GM18511 (cell line): ENCODE measurements at regions not wholly inside any gene's neighbourhood (a gene's known extent, or its start where the extent isn't known, plus 50 kb on each side); places are given as distances from the start of the nearest gene placed in this dataset.
A peak's percentile ranks its signal among the peaks of the same experiment; 100 is the strongest.
"Not testable (repeated sequence)": the region's sequence is repeated elsewhere in the genome, so short reads cannot be mapped to it uniquely, and the experiment has no call there.

Experiments used
- ATAC-seq: cut with Tn5 transposase; IDR thresholded peaks from one replicate; pipeline ENCODE4 v1.9.1; 2021; ENCODE audit warnings: mild to moderate bottlenecking, moderate library complexity; ENCODE audit not compliant: unreplicated experiment

DNA sequence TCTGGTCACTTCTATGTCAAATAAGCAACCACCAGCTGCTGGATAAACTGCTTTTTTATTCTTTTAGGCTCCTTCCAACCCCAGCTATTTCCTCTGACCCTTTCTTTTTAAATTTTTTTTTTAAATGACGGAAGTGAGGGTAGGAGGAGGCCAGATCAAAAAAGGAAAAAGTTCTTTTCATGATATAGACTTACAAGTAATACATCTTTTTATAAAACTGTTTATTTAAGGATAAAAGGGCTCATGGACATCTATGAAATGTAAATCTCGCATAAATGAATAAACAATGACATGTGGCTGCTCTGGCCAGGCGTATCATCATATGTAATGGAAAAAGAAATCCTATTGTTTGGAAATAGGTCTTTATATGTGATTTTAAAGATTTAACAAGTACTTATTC is 169.0 kb upstream of the ATP2B1 start:
- ATAC-seq: no peak

DNA sequence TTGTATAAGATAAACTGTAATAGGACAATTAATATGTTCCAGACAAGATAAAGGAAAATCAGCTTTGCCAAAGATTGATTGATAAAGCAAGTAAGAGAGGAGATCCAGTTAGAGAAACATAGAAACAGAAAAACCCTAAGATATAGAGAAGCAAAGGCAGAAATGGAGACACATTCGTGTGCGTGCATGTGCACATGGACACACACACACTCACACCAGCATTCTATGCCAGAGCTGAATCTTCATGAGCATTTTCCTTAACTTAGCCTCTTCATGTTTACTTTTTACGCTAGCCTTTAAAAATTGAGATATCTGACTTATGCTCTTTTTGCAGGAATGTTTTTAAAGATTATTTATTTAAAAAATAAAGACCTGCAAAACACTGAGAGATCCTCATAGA is 168.5 kb upstream of the ATP2B1 start:
- ATAC-seq: no peak

DNA sequence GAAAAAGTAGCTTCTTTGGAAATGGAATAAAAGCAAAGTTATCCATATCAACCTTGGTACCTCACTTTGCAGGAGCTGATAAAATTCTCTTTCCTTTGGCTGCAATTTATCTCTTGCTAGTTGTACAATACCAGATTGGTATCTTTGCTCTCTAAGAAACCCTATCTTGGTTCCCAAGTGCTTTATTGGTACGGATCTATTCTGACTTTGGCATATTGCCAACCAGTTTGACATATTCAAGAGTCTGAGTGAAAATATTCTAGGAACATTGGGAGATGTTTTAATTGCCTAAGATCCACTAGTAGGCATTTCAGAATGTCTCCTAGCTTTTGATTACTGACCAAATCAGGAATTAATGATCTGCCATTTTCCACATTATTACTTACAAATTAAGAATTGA is 167.2 kb upstream of the ATP2B1 start:
- no peak for ATAC-seq

DNA sequence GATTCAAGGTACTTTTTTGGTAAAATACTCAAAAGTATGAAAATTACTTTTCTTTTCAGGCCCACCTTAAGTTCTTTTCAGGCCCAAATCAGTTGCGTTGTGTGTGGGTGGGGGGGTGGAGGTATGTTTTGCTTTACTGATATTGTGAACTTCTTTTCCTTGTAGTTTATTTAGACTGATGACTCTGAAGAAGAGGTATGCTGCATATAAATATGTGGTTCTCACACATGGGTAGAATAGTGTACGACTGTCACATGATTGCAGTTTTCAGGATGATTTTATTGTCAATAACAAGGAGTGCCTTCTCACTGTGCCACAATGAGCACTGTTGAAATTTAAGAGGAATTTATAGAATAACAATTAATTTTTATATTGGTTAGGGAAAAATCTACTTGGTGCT is 166.6 kb upstream of the ATP2B1 start:
- no peak for ATAC-seq

DNA sequence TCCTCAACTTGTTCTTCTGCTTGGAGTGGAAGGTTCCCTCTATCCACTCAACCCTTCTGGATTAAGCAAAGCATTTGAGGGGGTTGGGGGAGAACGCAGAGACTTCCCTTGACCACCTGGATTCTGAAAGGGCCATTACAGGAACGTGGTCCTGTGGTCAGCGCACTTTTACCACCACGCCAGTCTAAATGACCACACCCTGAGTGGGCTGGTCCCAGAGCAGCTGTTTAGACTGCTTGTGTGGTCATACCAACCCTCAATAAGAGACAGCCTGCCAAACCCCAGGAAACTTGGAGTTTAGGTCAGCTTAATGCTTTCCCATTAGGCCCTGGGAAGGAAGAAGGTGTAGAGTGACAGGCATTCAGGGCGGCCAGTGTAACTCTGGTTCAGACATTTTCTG is 165.5 kb upstream of the ATP2B1 start:
- no peak for ATAC-seq

DNA sequence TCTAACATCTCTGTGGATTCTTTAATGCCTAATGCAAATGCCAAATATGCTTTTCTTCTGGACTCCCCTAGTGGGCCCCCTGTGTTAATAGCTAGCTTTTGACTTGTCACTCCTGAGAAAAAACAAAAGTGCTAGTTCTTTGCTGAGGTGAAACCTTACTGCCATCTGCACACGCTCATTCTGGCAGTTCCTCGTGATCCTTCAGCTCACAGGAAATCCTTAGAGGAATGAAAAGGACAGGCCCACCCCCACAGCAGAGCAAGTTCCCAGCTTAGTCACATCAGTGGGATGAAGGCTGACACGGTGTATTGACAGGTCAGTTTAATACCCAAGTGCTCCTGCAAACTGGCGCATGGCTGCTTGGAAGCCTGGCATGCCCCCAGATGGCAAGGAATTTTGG is 165.1 kb upstream of the ATP2B1 start:
- no peak for ATAC-seq

DNA sequence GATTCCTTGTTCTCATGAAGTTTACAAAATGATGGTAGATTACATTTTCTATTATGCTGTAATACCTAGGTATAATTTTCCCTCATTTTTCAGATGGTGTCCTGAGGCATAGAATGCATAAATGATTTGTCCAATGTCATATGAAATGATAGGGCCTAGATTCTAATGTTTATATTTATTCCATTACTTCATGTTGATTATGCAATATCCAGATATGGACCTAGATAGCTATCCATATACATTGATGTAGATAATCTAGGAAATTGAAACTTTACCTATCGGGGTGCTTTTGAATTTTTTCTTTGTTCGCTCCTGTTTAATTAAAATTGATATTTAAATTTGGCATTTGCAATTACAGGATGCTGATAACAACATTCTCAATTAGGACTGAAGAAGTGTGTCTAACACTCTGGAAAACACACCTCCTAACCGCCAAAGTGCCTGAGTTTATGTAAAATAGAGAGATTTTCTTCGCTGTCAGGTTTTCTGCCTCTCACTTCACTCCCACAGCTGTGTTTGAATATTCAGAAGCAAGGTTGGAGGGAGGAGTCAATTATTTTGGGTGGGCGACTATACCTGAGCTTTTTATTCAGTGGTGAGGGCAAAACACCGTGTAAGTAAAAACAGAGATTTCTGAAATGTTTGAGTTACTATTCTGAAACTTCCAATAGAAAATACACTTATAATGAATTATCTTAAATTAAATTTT is 164.4 kb upstream of the ATP2B1 start:
- no peak for ATAC-seq

DNA sequence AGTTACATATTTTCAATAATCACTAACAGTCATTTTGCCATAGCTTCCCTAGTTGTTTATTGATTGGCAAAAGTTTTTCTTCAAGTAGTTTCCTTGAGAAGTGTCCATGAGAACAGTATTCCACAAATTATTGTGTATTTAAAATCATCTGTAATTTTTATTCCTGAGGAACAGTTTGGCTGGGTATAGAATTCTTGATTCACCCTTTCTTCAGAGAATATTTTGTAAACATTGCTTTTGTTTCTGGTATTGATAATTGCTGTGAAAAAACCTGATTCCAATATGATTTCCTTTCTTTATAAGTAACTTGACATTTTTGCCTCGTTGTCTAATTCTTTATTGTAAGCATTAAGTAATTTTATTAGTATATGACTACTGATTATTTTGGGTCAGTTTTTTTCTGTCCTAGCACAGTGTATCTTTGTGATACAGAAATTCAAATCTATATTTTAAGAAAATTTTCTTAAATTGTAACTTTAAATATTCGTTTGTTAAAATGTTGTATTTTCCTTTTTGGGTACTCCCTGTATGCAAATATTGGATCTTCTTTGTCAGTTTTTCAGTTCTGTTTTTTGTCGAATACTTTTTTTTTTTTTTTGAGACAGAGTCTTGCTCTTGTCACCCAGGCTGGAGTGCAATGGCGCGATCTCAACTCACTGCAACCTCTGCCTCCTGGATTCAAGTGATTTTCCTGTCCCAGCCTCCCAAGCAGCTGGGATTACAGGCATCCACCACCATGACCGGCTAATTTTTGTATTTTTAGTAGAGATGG is 162.0 kb upstream of the ATP2B1 start:
- ATAC-seq: no peak

DNA sequence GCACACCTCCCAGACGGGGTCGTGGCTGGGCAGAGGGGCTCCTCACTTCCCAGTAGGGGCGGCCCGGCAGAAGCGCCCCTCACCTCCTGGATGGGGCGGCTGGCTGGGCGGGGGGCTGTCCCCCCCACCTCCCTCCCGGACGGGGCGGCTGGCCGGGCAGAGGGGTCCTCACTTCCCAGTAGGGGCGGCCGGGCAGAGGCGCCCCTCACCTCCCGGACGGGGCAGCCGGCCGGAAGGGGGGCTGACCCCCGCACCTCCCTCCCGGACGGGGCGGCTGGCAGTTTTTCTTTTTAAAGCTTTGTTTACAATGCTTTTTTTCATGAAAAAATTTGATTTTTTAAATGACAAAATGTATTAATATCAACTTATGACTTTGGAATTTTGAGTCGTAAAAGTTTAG is 159.0 kb upstream of the ATP2B1 start:
- not testable (repeated sequence) for ATAC-seq

DNA sequence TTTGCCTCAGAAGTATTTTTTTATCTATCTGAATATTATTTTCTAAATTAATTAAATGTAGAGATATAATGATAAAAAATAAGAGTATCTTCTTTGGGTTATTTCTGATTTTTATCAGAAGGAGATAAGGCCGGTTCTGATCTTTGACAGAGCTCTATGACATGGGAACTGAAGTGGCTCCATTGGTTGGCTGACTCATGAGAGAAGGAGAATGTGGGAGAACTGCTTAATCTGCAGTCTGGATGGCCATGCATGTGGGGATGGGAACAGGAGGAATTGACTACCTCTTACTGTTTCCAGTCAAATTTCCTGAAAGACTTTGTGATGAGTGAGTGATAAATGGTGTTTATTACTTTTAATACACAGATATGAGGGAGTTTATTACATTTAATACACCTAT is 155.8 kb upstream of the ATP2B1 start:
- ATAC-seq: no peak

DNA sequence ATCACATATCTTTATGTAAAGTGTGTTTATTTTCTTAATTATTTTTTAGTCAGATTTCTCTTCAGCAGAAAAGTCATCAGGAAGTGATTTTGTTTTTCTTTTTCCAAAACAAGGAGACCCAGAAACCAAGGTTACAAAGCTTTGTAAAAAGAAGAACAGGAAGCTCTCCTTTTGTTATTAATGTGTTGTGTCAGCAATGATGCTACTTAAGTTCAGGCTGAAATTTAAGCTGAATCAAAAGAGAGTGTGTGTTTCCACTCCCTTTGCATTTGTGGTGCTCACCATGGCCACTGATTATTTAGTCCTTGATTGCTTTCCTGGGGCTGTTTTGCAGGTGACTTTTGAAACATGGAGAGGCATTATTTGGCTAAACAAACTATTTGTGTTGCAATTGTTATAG is 155.3 kb upstream of the ATP2B1 start:
- ATAC-seq: peak; percentile 35

DNA sequence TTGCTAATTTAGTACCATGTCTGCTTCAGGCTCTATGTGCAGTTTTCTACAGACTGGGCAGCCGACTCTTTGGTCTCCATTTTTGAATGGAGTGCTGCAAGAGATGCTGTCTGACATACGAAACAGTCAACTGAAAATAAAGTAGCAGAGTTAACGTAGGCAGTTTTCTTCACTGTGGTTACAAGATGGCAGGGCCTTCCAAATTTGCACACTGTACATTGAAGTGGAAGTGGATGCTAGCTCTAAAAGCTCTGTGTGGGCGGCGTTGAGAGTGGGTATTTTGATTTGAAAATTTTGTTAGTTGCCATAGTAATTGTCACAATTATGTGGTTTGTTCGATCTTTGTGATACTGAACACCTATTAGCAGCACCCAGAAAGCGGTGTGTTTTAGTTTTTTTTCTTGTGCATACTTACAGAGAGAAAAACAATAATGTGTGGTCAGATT is 154.9 kb upstream of the ATP2B1 start:
- ATAC-seq: peak; percentile 71

DNA sequence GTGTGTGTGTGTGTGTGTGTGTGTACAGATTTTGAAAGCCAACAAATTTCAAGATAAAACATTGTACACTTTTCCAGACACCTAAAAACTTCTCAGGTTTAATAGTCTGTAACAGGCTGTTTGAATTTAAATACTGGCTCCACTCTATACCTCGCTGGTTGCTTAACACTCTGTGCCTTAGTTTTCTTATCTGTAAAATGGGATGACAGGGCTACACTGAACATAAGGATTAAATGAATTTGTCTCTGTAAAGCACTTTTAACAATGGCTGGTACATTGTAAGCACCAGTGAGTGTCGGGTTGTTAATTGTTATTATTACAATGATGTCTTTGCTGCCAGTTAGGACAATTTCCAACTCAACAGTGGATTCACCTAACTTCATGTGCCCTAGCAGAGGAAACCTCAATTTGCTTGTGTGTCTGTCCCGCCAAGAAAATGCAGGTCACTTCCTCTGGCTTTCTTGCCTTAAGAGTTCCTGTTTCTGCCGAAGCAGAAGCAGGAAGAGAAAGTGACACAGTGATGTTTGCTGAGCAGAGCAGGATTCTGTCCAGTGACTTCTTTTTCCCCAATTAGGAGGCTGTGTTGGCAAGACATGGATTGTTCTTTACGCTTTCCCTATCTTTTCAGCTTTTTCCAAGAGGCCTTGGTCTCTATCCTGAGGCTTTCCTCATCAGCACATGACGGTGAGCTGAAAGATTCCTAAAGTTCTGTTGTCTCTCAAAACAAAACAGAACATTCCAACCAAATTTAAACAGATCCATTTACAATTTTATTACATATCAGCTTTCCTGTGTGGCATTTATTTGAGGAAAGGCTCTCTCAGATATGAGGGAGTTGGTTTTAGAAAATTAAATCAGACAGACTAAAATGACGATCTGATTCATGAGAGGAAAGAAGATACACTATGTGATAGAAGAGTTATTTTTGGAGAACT is 154.1 kb upstream of the ATP2B1 start:
- peak; percentile 67 for ATAC-seq

DNA sequence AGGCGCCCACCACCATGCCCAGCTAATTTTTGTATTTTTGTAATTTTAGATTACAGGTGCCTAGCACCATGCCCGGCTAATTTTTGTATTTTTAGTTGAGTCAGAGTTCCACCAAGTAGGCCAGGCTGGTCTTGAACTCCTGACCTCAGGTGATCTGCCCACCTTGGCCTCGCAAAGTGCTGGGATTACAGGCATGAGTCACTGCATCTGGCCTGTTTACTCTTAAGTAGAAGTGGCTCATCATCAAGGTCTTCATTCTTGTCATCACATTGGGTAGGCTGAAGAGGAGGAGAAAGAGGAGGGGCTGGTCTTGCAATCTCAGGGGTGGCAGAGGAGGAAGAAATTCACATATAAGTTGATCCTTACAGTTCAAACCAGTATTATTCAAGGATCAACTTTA is 152.4 kb upstream of the ATP2B1 start:
- no peak for ATAC-seq

DNA sequence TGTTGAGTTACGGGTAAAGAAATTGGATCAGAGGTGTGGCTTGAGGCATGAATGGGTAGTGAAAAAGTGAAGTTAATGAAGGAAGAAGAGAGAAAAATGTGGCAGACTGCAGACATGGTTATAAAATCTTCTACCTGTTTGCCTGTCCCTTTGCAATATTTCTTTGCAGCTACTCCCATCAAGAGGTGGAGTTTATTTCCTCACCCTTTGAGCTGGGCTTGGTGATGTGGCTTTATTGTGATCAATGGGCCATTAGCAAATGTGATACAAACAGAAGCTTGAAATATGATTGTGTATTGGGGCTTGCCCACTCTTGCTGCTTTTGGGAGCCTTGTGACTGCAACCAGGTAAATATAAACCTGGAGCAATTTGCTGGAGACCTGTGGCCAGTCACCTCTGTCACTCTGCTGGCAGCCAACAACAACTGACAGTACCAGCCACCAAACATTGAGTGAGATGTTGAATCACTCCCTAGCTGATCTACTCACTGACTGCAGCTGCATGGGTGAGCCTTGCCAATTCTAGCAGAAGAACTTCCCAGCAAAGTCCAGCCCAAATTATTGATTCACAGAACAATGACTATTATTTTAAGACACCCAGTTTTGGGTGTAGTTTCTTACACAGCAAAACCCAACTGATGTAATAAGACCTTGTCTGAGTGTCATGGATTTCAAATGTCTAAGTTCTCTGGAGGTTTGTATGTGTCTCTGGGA is 151.0 kb upstream of the ATP2B1 start:
- no peak for ATAC-seq

DNA sequence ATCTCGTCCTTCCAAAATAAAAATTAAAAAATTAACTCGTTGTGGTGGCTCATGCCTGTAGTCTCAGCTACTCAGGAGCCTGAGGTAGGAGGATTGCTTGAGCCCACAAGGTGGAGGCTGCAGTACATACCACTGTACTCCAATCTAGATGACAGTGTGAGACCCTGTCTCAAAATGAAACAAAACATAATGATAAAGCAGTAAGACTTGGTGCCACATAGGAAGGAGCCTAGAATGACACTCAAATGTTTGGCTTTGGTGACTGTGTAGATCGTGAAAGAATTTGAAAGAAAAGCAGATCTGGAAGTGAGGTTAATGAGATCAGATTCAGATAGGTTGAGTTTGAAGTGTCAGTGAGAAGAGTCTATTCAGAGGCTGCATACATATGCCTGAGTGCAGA is 150.1 kb upstream of the ATP2B1 start:
- no peak for ATAC-seq

DNA sequence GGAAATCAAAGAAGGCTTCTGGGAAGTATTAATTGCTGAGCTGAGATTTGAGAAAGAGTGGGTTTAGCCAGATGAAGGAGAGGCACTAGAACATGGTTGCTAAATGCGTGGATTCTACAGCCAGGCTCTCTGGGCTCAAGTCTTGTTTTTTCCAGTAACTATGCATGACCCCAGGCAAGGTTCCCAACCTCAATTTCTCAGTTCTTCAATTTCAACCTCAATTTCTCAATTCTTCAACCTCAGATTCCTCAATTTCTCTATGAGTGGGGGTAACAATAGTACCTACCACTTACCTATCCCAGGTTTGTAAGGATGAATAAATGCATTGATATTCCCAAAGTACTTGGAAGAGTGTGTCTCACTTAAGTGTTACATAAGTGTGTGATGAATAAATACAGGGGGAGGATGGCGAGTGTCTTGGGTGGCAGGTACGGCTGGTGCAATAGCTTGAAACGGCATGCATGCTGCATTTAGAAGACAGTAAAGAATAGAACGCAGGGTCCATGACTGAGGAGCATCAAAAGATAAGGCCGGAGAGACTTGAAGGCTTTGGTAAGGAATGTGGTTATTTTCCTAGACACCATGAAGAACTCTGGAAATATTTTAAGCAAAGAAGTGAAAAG is 149.1 kb upstream of the ATP2B1 start:
- ATAC-seq: no peak

DNA sequence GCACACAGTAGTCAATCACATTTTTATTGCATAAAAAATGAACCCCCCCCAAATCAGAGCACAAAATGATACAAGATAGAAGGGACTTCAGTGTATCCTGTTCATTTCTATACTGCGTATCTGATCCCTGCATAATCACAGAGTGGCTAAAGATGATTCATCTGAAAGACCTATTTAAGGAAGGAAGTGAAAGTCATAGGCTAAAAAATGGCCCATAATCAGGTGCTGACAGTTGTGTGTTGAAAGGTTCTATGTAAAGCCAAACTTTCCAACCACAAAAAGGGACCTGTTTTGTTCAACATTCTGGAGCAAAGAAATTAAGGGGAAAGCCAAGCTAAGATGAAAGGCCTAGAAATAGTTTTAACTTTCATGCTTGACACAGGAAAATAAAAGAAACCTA is 147.8 kb upstream of the ATP2B1 start:
- ATAC-seq: peak; percentile 93

DNA sequence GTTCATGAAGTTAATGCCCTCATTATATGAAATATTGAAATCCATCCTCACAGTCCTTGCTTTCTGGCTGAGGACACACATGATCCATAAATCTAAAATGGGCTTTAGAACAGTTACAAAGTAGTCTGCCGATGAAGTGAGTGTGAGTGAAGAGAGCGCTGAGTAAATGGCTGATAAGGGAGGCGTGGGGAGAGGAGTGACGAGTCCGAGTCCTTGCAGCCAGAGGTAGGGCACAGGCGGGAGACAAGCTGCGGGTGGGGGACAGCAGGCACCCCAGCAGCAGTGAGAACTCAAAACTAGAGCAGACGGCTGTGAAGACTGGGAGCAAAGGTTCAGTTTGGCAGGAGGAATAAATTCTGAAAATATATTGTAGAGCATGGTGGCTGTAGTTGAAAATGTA is 140.1 kb upstream of the ATP2B1 start:
- ATAC-seq: no peak

DNA sequence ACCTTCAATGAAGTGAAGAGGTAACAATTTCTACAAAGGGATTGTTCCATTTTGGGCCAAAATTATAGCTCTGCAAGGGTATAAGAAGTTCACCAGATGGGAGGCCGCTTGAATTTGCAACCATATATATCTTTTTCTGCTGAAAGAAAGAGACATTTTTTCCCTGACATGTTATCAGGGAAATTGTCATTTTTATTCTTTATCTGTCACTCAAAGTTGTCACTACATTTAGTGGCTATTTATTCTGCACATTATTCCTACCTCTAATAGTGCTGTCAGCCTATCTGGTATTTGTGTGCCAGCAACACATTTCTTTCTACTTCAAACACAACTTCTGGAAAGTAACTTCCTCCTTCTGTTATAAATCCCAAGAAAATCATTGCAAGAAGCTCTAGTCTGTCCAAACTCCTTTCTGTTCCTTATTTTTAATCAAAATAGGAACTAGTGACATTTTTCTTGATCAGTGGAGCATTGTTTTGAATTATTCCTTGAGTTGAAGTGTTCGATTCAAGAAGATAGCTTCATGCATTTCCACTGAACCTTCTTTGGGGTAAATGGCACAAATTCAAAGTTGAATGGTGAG is 137.9 kb upstream of the ATP2B1 start:
- ATAC-seq: no peak
